ENCODE measurements at regions not wholly inside any gene's neighbourhood (a gene's known extent, or its start where the extent isn't known, plus 50 kb on each side); places are given as distances from the start of the nearest gene placed in this dataset.

GRCh38 chr11:43567396-43567975 is 113.1 kb upstream of the HSD17B12 start:
- peaks cover 24% of the 10 kb centered on the region for H3K27me3 ChIP-seq (ENCODE audit: control insufficient read depth, low read length)
- no peak overlapping the region for H3K4me3 ChIP-seq (ENCODE audit: low read length)
- H3K4me1 ChIP-seq (ENCODE audit: control insufficient read depth, low read length): no peaks in the 10 kb centered on the region
- no peaks in the 10 kb centered on the region for H3K9me2 ChIP-seq (replicated peaks; ENCODE audit: control insufficient read depth, low read length)
- H3K9me3 ChIP-seq (ENCODE audit: control insufficient read depth, insufficient read depth, low read length): no peaks in the 10 kb centered on the region
- TF ChIP-seq EZH2phosphoT487 (IDR thresholded peaks at IDR 0.05; ENCODE audit: borderline replicate concordance, low read length): no peak
- peak; percentile 81 for TF ChIP-seq CTCF (IDR thresholded peaks at IDR 0.05; ENCODE audit: low read depth, low read length, poor library complexity, severe bottlenecking)
- H3K36me3 ChIP-seq (ENCODE audit: control insufficient read depth, low read length): no peaks in the 10 kb centered on the region
- no peak overlapping the region for H3K27ac ChIP-seq (ENCODE audit: low read depth, low read length)
- no peaks in the 10 kb centered on the region for H3K79me2 ChIP-seq (ENCODE audit: control insufficient read depth, low read length)
- no peaks in the 10 kb centered on the region for H4K20me1 ChIP-seq (ENCODE audit: control insufficient read depth, insufficient read depth, low read depth, low read length)
- H3K4me2 ChIP-seq (ENCODE audit: low read length): no peak overlapping the region
- no peaks in the 10 kb centered on the region for H3F3A ChIP-seq (ENCODE audit: control insufficient read depth, insufficient read depth)

GRCh38 chr11:43573233-43573632 is 107.3 kb upstream of the HSD17B12 start:
- H3K36me3 ChIP-seq (ENCODE audit: control insufficient read depth, low read length): no peaks in the 10 kb centered on the region
- TF ChIP-seq EZH2phosphoT487 (IDR thresholded peaks at IDR 0.05; ENCODE audit: borderline replicate concordance, low read length) (no peak), CTCF (IDR thresholded peaks at IDR 0.05; ENCODE audit: low read depth, low read length, poor library complexity, severe bottlenecking) (peak; percentile 87)
- H3K27me3 ChIP-seq (ENCODE audit: control insufficient read depth, low read length): peaks cover 79% of the 10 kb centered on the region

GRCh38 chr11:43573873-43574272 is 106.7 kb upstream of the HSD17B12 start:
- Histone ChIP-seq H3F3A (ENCODE audit: control insufficient read depth, insufficient read depth) (0 out of 2 replicates have a peak, but pooled peaks cover 2% of the 10 kb centered on the region), H3K27me3 (ENCODE audit: control insufficient read depth, low read length) (peaks cover 84% of the 10 kb centered on the region), H3K27ac (ENCODE audit: low read depth, low read length) (no peak overlapping the region)

More at GRCh38 chr11:43573233-43573632, 107.3 kb upstream of the HSD17B12 start:
- 0 out of 2 replicates have a peak, but pooled peaks cover 2% of the 10 kb centered on the region for H3F3A ChIP-seq (ENCODE audit: control insufficient read depth, insufficient read depth)
- no peaks in the 10 kb centered on the region for H4K20me1 ChIP-seq (ENCODE audit: control insufficient read depth, insufficient read depth, low read depth, low read length)
- no peaks in the 10 kb centered on the region for H3K79me2 ChIP-seq (ENCODE audit: control insufficient read depth, low read length)
- no peaks in the 10 kb centered on the region for H3K9me2 ChIP-seq (replicated peaks; ENCODE audit: control insufficient read depth, low read length)
- peak overlapping the region; percentile 37 for H3K4me2 ChIP-seq (ENCODE audit: low read length)
- H3K4me3 ChIP-seq (ENCODE audit: low read length): no peak overlapping the region
- no peaks in the 10 kb centered on the region for H3K9me3 ChIP-seq (ENCODE audit: control insufficient read depth, insufficient read depth, low read length)
- peaks cover 12% of the 10 kb centered on the region for H3K4me1 ChIP-seq (ENCODE audit: control insufficient read depth, low read length)
- H3K27ac ChIP-seq (ENCODE audit: low read depth, low read length): no peak overlapping the region

More at GRCh38 chr11:43573873-43574272, 106.7 kb upstream of the HSD17B12 start:
- no peaks in the 10 kb centered on the region for H4K20me1 ChIP-seq (ENCODE audit: control insufficient read depth, insufficient read depth, low read depth, low read length)
- H3K9me3 ChIP-seq (ENCODE audit: control insufficient read depth, insufficient read depth, low read length): no peaks in the 10 kb centered on the region
- no peak overlapping the region; the same call in 1 of the 2 replicates for H3K4me2 ChIP-seq (ENCODE audit: low read length)
- TF ChIP-seq CTCF (IDR thresholded peaks at IDR 0.05; ENCODE audit: low read depth, low read length, poor library complexity, severe bottlenecking): no peak
- H3K36me3 ChIP-seq (ENCODE audit: control insufficient read depth, low read length): no peaks in the 10 kb centered on the region
- H3K79me2 ChIP-seq (ENCODE audit: control insufficient read depth, low read length): no peaks in the 10 kb centered on the region
- no peaks in the 10 kb centered on the region for H3K9me2 ChIP-seq (replicated peaks; ENCODE audit: control insufficient read depth, low read length)
- H3K4me1 ChIP-seq (ENCODE audit: control insufficient read depth, low read length): peaks cover 18% of the 10 kb centered on the region
- no peak overlapping the region for H3K4me3 ChIP-seq (ENCODE audit: low read length)

Data from DOHH2 (cell line).